GM06990 (cell line): ENCODE measurements at regions not wholly inside any gene's neighbourhood (a gene's known extent, or its start where the extent isn't known, plus 50 kb on each side); places are given as distances from the start of the nearest gene placed in this dataset.

ENCODE experiments used
- DNase-seq: peaks from one replicate; pipeline ENCODE4 v3.0.0-alpha.2; 2011; ENCODE audit not compliant: insufficient read length; ENCODE audit errors: extremely low read depth
- H3K27me3 ChIP-seq: replicated peaks from 2 replicates; pipeline ENCODE4 v1.6.0; 2011; ENCODE audit warnings: low read length; ENCODE audit not compliant: control insufficient read depth, insufficient read depth
- H3K36me3 ChIP-seq: 2 replicates; pipeline ENCODE4 v1.5.1; 2011; ENCODE audit warnings: low read length; ENCODE audit not compliant: control insufficient read depth, insufficient read depth
- H3K4me3 ChIP-seq: replicated peaks from 2 replicates; pipeline ENCODE4 v1.5.1; 2011; ENCODE audit warnings: low read depth, mild to moderate bottlenecking, control low read depth, low read length
- CTCF ChIP-seq: IDR thresholded peaks from 2 replicates; pipeline ENCODE4 v1.5.1; 2011; ENCODE audit warnings: low read length, control low read depth, mild to moderate bottlenecking, inconsistent platforms; ENCODE audit not compliant: insufficient read depth, poor library complexity, severe bottlenecking

DNA sequence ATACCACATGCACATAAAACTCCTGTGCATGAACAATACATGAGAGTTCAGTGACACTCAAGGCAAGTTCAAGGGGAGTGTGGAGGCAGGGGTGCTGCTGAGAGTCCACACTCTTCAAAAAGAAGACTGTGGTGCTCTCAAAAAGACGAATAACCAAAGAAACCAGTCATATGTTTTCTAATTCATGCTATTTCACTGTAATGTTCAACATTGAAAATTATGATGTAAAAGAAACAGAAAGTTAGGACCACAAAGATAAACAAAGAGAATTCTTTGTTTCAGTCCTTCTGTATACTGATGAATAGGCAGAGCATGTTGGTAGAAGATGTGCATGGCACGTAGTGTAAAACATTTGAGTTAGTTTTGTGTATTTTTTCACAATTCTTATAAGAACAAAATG lies 864.2 kb upstream of the LRATD1 start:
- no peak for DNase-seq
- Histone ChIP-seq H3K4me3 (no peak overlapping the region), H3K27me3 (no peaks in the 10 kb centered on the region), H3K36me3 (no peaks in the 10 kb centered on the region)
- no peak for TF ChIP-seq CTCF

DNA sequence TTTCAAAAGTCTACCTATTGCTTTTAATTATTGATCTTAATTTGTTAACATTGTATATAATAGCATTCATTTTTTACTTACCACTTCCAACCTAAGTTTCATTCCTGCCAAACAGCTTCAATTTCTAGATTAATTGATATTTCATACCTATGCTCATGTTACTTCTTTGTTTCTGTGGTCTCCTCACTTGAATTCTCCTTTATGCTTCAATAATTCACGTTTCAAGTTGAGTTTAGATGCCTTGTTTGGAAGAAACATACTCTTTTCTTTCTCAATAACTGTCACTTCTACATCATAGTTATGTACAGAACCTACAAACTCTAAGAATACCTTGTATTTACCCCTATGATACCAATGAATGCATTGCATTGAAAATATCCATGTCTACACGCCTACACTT lies 862.2 kb upstream of the LRATD1 start:
- H3K36me3 ChIP-seq, result no peaks in the 10 kb centered on the region
- no peak for TF ChIP-seq CTCF

DNA sequence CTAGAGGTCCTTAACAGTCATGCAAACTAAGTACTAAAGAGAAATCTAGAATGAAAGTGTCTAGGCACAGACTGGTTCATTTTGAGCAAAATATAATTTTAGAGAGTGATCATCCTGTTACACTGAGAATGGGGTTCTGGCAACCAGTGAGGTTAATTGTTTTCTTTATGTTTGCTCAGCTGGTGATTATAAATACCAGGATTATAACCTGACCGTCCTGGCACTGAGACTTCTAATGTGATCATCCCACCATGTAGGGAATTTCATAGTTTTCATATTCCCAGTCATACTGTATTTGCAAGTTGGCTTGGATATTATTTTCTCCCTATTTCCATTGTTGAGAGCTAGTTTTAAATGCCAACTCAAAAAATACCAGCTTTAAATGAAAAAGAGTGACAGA lies 852.5 kb upstream of the LRATD1 start:
- no peak for DNase-seq
- H3K4me3 ChIP-seq, result no peak overlapping the region
- H3K27me3 ChIP-seq, result no peaks in the 10 kb centered on the region
- TF ChIP-seq CTCF, result no peak
- no peaks in the 10 kb centered on the region for H3K36me3 ChIP-seq

More for the DNA sequence above, 862.2 kb upstream of the LRATD1 start:
- Histone ChIP-seq H3K27me3 (no peaks in the 10 kb centered on the region), H3K4me3 (no peak overlapping the region)
- DNase-seq, result no peak

GRCh38 chr2:13791019-13791547 lies 841.4 kb upstream of the LRATD1 start:
- H3K27me3 ChIP-seq, result no peaks in the 10 kb centered on the region
- TF ChIP-seq CTCF, result no peak
- no peak overlapping the region for H3K4me3 ChIP-seq
- H3K36me3 ChIP-seq, result no peaks in the 10 kb centered on the region
- no peak for DNase-seq

GRCh38 chr2:13806539-13806938 lies 826.0 kb upstream of the LRATD1 start:
- no peak for TF ChIP-seq CTCF
- Histone ChIP-seq H3K27me3 (no peaks in the 10 kb centered on the region), H3K4me3 (no peak overlapping the region), H3K36me3 (no peaks in the 10 kb centered on the region)
- DNase-seq, result no peak

GRCh38 chr2:13813236-13813635 lies 819.3 kb upstream of the LRATD1 start:
- DNase-seq, result no peak
- Histone ChIP-seq H3K36me3 (no peaks in the 10 kb centered on the region), H3K4me3 (no peak overlapping the region), H3K27me3 (no peaks in the 10 kb centered on the region)
- no peak for TF ChIP-seq CTCF
